A549 (cell line): ENCODE measurements at regions not wholly inside any gene's neighbourhood (a gene's known extent, or its start where the extent isn't known, plus 50 kb on each side); places are given as distances from the start of the nearest gene placed in this dataset.

ENCODE experiments used
- ATAC-seq, 2 experiments: fragments of 200-7000 bp in 1 of 2; fragments of >200 bp in 1 of 2; cut with Nextera tagmentation in 1 of 2; cut with Tn5 transposase in 1 of 2; 3 replicates each; pipeline versions ENCODE4 v1.8.0 to v1.9.1; 2018 to 2020; ENCODE audit warnings: mild to moderate bottlenecking in 1 of 2, moderate library complexity in 1 of 2
- CTCF ChIA-PET: fragments of 300-600 bp; sonication (Branson Sonifier 250); formaldehyde crosslinking; extraction: SDS; loops from one replicate; lab custom pipeline; 2021; ENCODE audit warnings: antibody characterized with exemption, inconsistent platforms; lab: Yijun Ruan, JAX
- POLR2A ChIA-PET: fragments of 350-600 bp; formaldehyde crosslinking; extraction: SDS; loops from one replicate; lab custom pipeline; 2021; ENCODE audit warnings: antibody characterized with exemption, inconsistent platforms; lab: Yijun Ruan, JAX
- DNase-seq, 2 experiments: peaks; one replicate each; pipeline versions ENCODE4 v3.0.0 to v3.0.0-alpha.2; 2011 to 2016; ENCODE audit warnings: low read depth in 1 of 2, low spot score in 1 of 2
- FAIRE-seq: peaks from 2 replicates; lab custom pipeline; 2011; peaks lifted over from hg19 to GRCh38; lab: Jason Lieb, UNC
- H3K27ac ChIP-seq, 2 experiments: fragments of >200 bp; sonication (Bioruptor Twin); formaldehyde crosslinking; 3 replicates each; pipeline ENCODE4 v1.5.1; 2016 to 2017
- H3K4me1 ChIP-seq: fragments of >200 bp; sonication (Bioruptor Twin); formaldehyde crosslinking; 3 replicates; pipeline ENCODE4 v1.6.1; 2016
- H3K4me2 ChIP-seq: fragments of >200 bp; sonication (Bioruptor Twin); formaldehyde crosslinking; 3 replicates; pipeline ENCODE4 v1.6.1; 2016
- H3K4me3 ChIP-seq: fragments of >200 bp; sonication (Bioruptor Twin); formaldehyde crosslinking; 3 replicates; pipeline ENCODE4 v1.5.1; 2016
- H3K9me3 ChIP-seq: fragments of >200 bp; sonication (Bioruptor Twin); formaldehyde crosslinking; 3 replicates; pipeline ENCODE4 v1.6.1; 2016
- CEBPB ChIP-seq, 2 experiments: fragments of >200 bp in 1 of 2; sonication (Bioruptor Twin) in 1 of 2; formaldehyde crosslinking in 1 of 2; IDR thresholded peaks; 2 replicates each; pipeline ENCODE4 v1.6.1; 2012 to 2016
- CHD2 ChIP-seq: fragments of 150-350 bp; IDR thresholded peaks from 2 replicates; pipeline ENCODE4 v1.6.1; 2014; ENCODE audit warnings: low read length; ENCODE audit not compliant: partially characterized antibody
- CHD4 ChIP-seq: fragments of 200-600 bp; sonication (generic); IDR thresholded peaks from 2 replicates; pipeline ENCODE4 v1.6.1; 2016; ENCODE audit warnings: antibody characterized with exemption, mild to moderate bottlenecking, borderline replicate concordance
- EHF ChIP-seq: fragments of 250-450 bp; sonication (Bioruptor Pico); IDR thresholded peaks from 2 replicates; pipeline ENCODE4 v1.5.0; 2020; ENCODE audit warnings: mild to moderate bottlenecking
- ELK1 ChIP-seq: fragments of 150-350 bp; IDR thresholded peaks from 2 replicates; pipeline ENCODE4 v1.6.1; 2014; ENCODE audit warnings: low read depth, mild to moderate bottlenecking, low read length
- FOSB ChIP-seq: fragments of 250-450 bp; sonication (Bioruptor Pico); IDR thresholded peaks from 2 replicates; pipeline ENCODE4 v1.5.0; 2020; ENCODE audit warnings: mild to moderate bottlenecking, moderate library complexity
- HDAC2 ChIP-seq: fragments of 200-600 bp; sonication (generic); IDR thresholded peaks from 2 replicates; pipeline ENCODE4 v1.6.1; 2016
- HEYL ChIP-seq: fragments of 250-450 bp; sonication (Bioruptor Pico); IDR thresholded peaks from 2 replicates; pipeline ENCODE4 v1.8.0; 2021; ENCODE audit warnings: mild to moderate bottlenecking, moderate library complexity
- HOXA7 ChIP-seq: fragments of 250-450 bp; sonication (Bioruptor Pico); IDR thresholded peaks from 2 replicates; pipeline ENCODE4 v1.5.0; 2020; ENCODE audit warnings: mild to moderate bottlenecking, moderate library complexity
- HOXB13 ChIP-seq: fragments of 250-450 bp; sonication (Bioruptor Pico); IDR thresholded peaks from 2 replicates; pipeline ENCODE4 v1.5.0; 2020; ENCODE audit warnings: low read depth, mild to moderate bottlenecking, moderate library complexity
- HOXB5 ChIP-seq: fragments of 250-450 bp; sonication (Bioruptor Pico); IDR thresholded peaks from 2 replicates; pipeline ENCODE4 v1.5.0; 2020; ENCODE audit warnings: mild to moderate bottlenecking, moderate library complexity
- KDM1A ChIP-seq: fragments of 200-600 bp; sonication (generic); IDR thresholded peaks from 2 replicates; pipeline ENCODE4 v1.6.1; 2016; ENCODE audit warnings: low read depth, mild to moderate bottlenecking
- KDM5A ChIP-seq: fragments of 200-600 bp; sonication (generic); IDR thresholded peaks from 2 replicates; pipeline ENCODE4 v1.6.1; 2016; ENCODE audit warnings: antibody characterized with exemption, mild to moderate bottlenecking
- MAFK ChIP-seq: fragments of 450-650 bp; IDR thresholded peaks from 2 replicates; pipeline ENCODE4 v1.6.1; 2014; ENCODE audit not compliant: partially characterized antibody
- MAZ ChIP-seq: fragments of 150-350 bp; IDR thresholded peaks from 2 replicates; pipeline ENCODE4 v1.6.1; 2014; ENCODE audit warnings: antibody characterized with exemption, low read depth, low read length, borderline replicate concordance
- MYC ChIP-seq: IDR thresholded peaks from 2 replicates; pipeline ENCODE4 v1.6.1; 2012; ENCODE audit warnings: mild to moderate bottlenecking, inconsistent platforms, low read length, improper control_type of control experiment, borderline replicate concordance
- NPAS2 ChIP-seq: fragments of 250-450 bp; sonication (Bioruptor Pico); IDR thresholded peaks from 2 replicates; pipeline ENCODE4 v1.8.0; 2022; ENCODE audit warnings: mild to moderate bottlenecking, moderate library complexity, borderline replicate concordance
- RAD21 ChIP-seq, 2 experiments: fragments of >200 bp in 1 of 2; sonication (Bioruptor Twin) in 1 of 2; formaldehyde crosslinking in 1 of 2; IDR thresholded peaks in 1 of 2; conservative IDR thresholded peaks in 1 of 2; 2 replicates in 1 of 2; 3 replicates in 1 of 2; pipeline ENCODE4 v1.6.1; 2012 to 2018; ENCODE audit warnings: inconsistent platforms in 1 of 2
- RARB ChIP-seq: fragments of 250-450 bp; sonication (Bioruptor Pico); IDR thresholded peaks from 2 replicates; pipeline ENCODE4 v1.8.0; 2021; ENCODE audit warnings: mild to moderate bottlenecking, moderate library complexity
- RCOR1 ChIP-seq: fragments of 150-350 bp; IDR thresholded peaks from 2 replicates; pipeline ENCODE4 v1.6.1; 2014; ENCODE audit warnings: antibody characterized with exemption, low read length, low read depth
- SMC3 ChIP-seq: fragments of >200 bp; sonication (Bioruptor Twin); formaldehyde crosslinking; IDR thresholded peaks from 3 replicates; pipeline ENCODE4 v1.6.1; 2018; ENCODE audit warnings: inconsistent platforms
- SREBF2 ChIP-seq: fragments of 450-650 bp; IDR thresholded peaks from 2 replicates; pipeline ENCODE4 v1.6.1; 2014; ENCODE audit warnings: mild to moderate bottlenecking, moderate library complexity
- ZNF302 ChIP-seq: fragments of 250-450 bp; sonication (Bioruptor Pico); IDR thresholded peaks from 2 replicates; pipeline ENCODE4 v1.9.0; 2021; ENCODE audit warnings: inconsistent platforms, mild to moderate bottlenecking, moderate library complexity
- WGBS: methylation state at CpG from one replicate; pipeline ENCODE4 v1.1.6; 2017; ENCODE audit errors: missing lambda C conversion rate; 5-methylcytosine and 5-hydroxymethylcytosine counted together
- TF ChIP-seq, protein P1 (sequence below): fragments of >200 bp; sonication (Bioruptor Twin); formaldehyde crosslinking; IDR thresholded peaks from 3 replicates; pipeline ENCODE4 v1.5.1; 2016
- TF ChIP-seq, protein P2 (sequence below): fragments of >200 bp; sonication (Bioruptor Twin); formaldehyde crosslinking; IDR thresholded peaks from 3 replicates; pipeline ENCODE4 v1.6.1; 2016
- TF ChIP-seq, protein P3 (sequence below): IDR thresholded peaks from 2 replicates; pipeline ENCODE4 v1.6.1; 2012

GRCh38 chr18:11310476-11311086 lies 161.2 kb upstream of the PIEZO2 start:
- ChIA-PET POLR2A (no interaction called here), CTCF (interaction anchor here (0.6 to 5.4 kb wide), 43 partner anchors 9 to 850 kb away, joined by 3 to 102 read pairs (median 4); no protein-coding TSS in a partner anchor)
- Histone ChIP-seq H3K9me3 (no peaks in the 10 kb centered on the region), H3K4me3 (no peak overlapping the region), H3K4me1 (no peaks in the 10 kb centered on the region), H3K27ac (no peak overlapping the region), H3K4me2 (no peak overlapping the region)
- peak; percentile 84 for TF ChIP-seq SMC3
- no peak for TF ChIP-seq KDM1A
- TF ChIP-seq RAD21 (conservative IDR thresholded peaks at IDR 0.05 in 1 of 2, IDR thresholded peaks at IDR 0.05 in 1 of 2), result peak; percentile 61 to 66
- TF ChIP-seq MYC, result no peak
- TF ChIP-seq, protein P1, sequence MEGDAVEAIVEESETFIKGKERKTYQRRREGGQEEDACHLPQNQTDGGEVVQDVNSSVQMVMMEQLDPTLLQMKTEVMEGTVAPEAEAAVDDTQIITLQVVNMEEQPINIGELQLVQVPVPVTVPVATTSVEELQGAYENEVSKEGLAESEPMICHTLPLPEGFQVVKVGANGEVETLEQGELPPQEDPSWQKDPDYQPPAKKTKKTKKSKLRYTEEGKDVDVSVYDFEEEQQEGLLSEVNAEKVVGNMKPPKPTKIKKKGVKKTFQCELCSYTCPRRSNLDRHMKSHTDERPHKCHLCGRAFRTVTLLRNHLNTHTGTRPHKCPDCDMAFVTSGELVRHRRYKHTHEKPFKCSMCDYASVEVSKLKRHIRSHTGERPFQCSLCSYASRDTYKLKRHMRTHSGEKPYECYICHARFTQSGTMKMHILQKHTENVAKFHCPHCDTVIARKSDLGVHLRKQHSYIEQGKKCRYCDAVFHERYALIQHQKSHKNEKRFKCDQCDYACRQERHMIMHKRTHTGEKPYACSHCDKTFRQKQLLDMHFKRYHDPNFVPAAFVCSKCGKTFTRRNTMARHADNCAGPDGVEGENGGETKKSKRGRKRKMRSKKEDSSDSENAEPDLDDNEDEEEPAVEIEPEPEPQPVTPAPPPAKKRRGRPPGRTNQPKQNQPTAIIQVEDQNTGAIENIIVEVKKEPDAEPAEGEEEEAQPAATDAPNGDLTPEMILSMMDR, result peak; percentile 69
- FAIRE-seq, result no peak
- peak; percentile 84 to 86; a peak in 4 of 6 replicates for ATAC-seq
- peak; percentile 13 to 52 for DNase-seq
- 4% methylated on average over 1 of the region's 1 CpG for WGBS

DNA sequence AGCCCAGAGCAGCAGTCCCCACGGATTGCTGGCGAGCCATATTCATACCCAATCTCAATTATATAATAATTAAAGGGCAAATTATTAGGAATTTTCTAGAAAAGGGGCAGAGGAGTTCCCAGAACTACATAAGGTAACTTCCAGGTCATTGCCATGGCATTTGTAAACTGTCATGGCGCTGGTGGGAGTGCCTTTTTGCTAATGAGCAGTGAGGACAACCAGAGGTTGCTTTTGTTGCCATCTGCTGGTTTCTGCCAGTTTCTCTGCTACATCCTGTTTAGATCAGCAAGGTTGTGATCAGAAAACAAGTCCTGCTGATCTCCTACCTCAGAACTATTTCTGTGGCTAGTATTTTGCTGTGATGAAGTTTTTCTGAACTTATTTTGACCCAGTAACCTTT lies 159.8 kb upstream of the PIEZO2 start:
- no peak for FAIRE-seq
- peak in 1 of 2 experiments; percentile 42 for DNase-seq
- POLR2A ChIA-PET, result no interaction called here

GRCh38 chr18:11308499-11308898 lies 159.1 kb upstream of the PIEZO2 start:
- ChIA-PET POLR2A (no interaction called here), CTCF (interaction anchor here (2.0 to 2.5 kb wide), 3 partner anchors 205 to 244 kb away, joined by 8 to 18 read pairs (median 9); no protein-coding TSS in a partner anchor)
- H3K27ac ChIP-seq, result no peak overlapping the region
- ATAC-seq (no peak), DNase-seq (no peak), FAIRE-seq (no peak)
- H3K4me1 ChIP-seq, result no peaks in the 10 kb centered on the region
- TF ChIP-seq HOXB5 (no peak), ELK1 (no peak), FOSB (no peak), HEYL (CRISPR knock-in tag) (no peak), SREBF2 (no peak), CHD4 (no peak), RCOR1 (no peak), KDM5A (no peak), MAZ (no peak)
- no peak overlapping the region for H3K4me2 ChIP-seq
- H3K9me3 ChIP-seq, result no peaks in the 10 kb centered on the region
- no peak overlapping the region for H3K4me3 ChIP-seq
- WGBS, result 67% methylated on average over 5 of the region's 5 CpGs

More for the DNA sequence above, 159.8 kb upstream of the PIEZO2 start:
- Histone ChIP-seq H3K4me1 (no peaks in the 10 kb centered on the region), H3K9me3 (no peaks in the 10 kb centered on the region), H3K27ac (no peak overlapping the region), H3K4me2 (no peak overlapping the region), H3K4me3 (no peak overlapping the region)
- TF ChIP-seq CHD2 (no peak), HOXA7 (CRISPR knock-in tag) (no peak), HDAC2 (no peak), NPAS2 (CRISPR knock-in tag) (no peak), HEYL (CRISPR knock-in tag) (no peak), RARB (CRISPR knock-in tag) (no peak), MAFK (no peak), KDM5A (no peak), CHD4 (no peak), HOXB13 (no peak), EHF (CRISPR knock-in tag) (no peak), CEBPB (IDR thresholded peaks at IDR 0.05) (no peak), ZNF302 (CRISPR knock-in tag) (no peak)
- TF ChIP-seq, protein P2, sequence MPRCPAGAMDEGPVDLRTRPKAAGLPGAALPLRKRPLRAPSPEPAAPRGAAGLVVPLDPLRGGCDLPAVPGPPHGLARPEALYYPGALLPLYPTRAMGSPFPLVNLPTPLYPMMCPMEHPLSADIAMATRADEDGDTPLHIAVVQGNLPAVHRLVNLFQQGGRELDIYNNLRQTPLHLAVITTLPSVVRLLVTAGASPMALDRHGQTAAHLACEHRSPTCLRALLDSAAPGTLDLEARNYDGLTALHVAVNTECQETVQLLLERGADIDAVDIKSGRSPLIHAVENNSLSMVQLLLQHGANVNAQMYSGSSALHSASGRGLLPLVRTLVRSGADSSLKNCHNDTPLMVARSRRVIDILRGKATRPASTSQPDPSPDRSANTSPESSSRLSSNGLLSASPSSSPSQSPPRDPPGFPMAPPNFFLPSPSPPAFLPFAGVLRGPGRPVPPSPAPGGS, result no peak
- TF ChIP-seq, protein P3, sequence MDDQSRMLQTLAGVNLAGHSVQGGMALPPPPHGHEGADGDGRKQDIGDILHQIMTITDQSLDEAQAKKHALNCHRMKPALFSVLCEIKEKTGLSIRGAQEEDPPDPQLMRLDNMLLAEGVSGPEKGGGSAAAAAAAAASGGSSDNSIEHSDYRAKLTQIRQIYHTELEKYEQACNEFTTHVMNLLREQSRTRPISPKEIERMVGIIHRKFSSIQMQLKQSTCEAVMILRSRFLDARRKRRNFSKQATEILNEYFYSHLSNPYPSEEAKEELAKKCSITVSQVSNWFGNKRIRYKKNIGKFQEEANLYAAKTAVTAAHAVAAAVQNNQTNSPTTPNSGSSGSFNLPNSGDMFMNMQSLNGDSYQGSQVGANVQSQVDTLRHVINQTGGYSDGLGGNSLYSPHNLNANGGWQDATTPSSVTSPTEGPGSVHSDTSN, result no peak
- ATAC-seq, result peak in 1 of 2 experiments; percentile 63; a peak in 2 of 6 replicates
- CTCF ChIA-PET, result interaction anchor here (2.0 to 2.5 kb wide), 2 partner anchors 204 to 210 kb away, joined by 8 to 18 read pairs; no protein-coding TSS in a partner anchor
- 34% methylated on average over 3 of the region's 3 CpGs for WGBS
